Motor neuron (in vitro differentiated cells): ENCODE measurements at regions not wholly inside any gene's neighbourhood (a gene's known extent, or its start where the extent isn't known, plus 50 kb on each side); places are given as distances from the start of the nearest gene placed in this dataset.

Experiments
- ATAC-seq, 8 experiments: fragments of 200-7000 bp; cut with Tn5 transposase; replicated peaks in 6 of 8; 2 replicates each; pipeline ENCODE4 v1.8.0; 2021; ENCODE audit warnings: mild to moderate bottlenecking in 8 of 8, moderate library complexity in 8 of 8
- H3K27ac ChIP-seq, 2 donors: fragments of 250-450 bp; sonication (Bioruptor Pico); 2 replicates each; pipeline ENCODE4 v1.9.0; 2021; ENCODE audit warnings: antibody characterized with exemption in 2 of 2, mild to moderate bottlenecking in 2 of 2, moderate library complexity in 1 of 2
- H3K4me1 ChIP-seq, 2 donors: fragments of 250-450 bp; sonication (Bioruptor Pico); replicated peaks in 1 of 2; 2 replicates each; pipeline ENCODE4 v1.6.1; 2021; ENCODE audit warnings: antibody characterized with exemption in 2 of 2, mild to moderate bottlenecking in 2 of 2, moderate library complexity in 1 of 2
- H3K4me3 ChIP-seq, 5 donors: fragments of 250-450 bp; sonication (Bioruptor Pico); 2 replicates each; pipeline ENCODE4 v1.9.0; 2021; ENCODE audit warnings: antibody characterized with exemption in 5 of 5, mild to moderate bottlenecking in 5 of 5, moderate library complexity in 4 of 5
- WGBS, 10 experiments: fragments of 450-650 bp; shearing (Covaris generic); methylation state at CpG; one replicate each; pipeline ENCODE4 v1.0.0; 2022; 5-methylcytosine and 5-hydroxymethylcytosine counted together
- in situ Hi-C, 9 experiments: fragments of 400-800 bp; cut with MboI; loops; one replicate each; pipeline ENCODE4 v1.15.0; 2021; ENCODE audit warnings: low sequenced_read_pairs in 9 of 9, low pct_unique_long_range_greater_than_20kb in 2 of 9; ENCODE audit not compliant: unreplicated experiment in 9 of 9

DNA sequence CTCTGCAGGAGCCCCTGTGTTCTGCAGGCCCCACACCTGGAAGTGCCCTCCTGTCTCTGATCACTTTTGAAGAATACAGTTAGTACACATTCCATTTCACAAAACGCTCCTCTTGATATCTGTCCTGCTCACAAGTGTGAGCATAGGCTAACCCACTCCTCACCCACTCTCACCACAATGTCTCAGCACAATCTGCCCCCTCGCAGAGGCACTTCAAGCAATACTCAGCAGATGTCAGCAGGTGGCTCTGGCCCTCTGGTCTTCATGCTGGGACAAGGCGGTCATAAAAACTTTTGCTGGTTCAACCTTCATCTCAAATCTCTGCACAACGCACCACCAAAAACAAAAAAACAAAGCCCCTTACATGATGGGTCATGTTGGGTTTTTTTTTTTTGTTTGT, 671.2 kb downstream of the MATN1 start:
- Histone ChIP-seq H3K27ac (no peak overlapping the region), H3K4me1 (no peaks in the 10 kb centered on the region), H3K4me3 (no peak overlapping the region)
- ATAC-seq = no peak
- in situ Hi-C loops = no loop called here
- 0 to 74% (median 40%) methylated on average over 1 to 4 of the region's 4 CpGs; no CpG with 5 or more reads in 3 of the 10 experiments for WGBS, 10 experiments

DNA sequence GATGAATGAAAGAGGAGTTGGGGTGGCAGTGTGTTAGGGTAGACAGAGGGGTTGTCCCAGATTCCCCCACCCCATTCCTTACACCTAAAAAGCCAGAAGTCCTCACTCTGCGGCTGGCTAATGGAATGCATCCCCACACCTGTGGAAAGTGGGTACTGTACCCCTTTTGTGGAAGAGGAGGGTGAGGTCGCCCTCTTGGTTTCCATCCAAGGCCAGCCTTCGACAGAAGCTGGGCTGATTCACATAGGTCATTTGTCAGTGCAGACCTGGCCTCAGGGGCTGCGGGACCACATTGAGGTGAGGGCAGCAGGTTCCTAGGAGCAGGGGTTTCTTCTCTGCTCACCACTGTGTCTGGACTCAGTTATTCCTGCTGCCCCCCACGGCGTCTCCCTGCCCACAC, 671.6 kb downstream of the MATN1 start:
- Histone ChIP-seq H3K4me1 (no peaks in the 10 kb centered on the region), H3K27ac (no peak overlapping the region), H3K4me3 (no peak overlapping the region)
- WGBS, 10 experiments = 40 to 88% (median 55%) methylated on average over 1 to 6 of the region's 6 CpGs; no CpG with 5 or more reads in 6 of the 10 experiments
- in situ Hi-C loops = no loop called here
- ATAC-seq = no peak

DNA sequence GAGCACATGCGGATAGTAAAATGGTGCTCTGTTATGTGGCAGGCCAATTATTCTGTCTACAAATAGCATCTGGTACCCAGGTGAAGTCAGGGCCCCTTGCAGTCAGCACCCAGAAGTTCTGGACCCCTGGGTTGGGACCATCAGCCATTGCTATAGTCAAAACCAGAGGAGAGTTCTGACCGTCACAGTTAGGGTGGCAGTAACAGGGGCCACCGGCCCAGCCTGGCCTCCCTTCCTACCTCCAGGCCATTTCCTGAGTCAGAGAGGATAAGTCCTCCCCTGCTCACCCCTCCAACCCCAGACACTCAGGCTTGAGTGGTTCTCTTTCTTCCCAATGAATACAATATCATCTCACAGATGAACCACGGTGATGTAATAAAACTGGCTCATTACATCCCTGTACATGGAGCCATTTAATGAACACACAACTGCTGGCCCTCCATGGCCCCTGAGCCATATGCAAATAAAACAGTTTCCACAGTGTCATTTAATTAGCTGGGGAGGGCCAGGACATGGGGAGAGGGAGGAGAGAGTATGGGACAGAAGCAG, 673.6 kb downstream of the MATN1 start:
- WGBS, 10 experiments = 13 to 100% (median 87%) methylated on average over 1 to 4 of the region's 4 CpGs; no CpG with 5 or more reads in 3 of the 10 experiments
- in situ Hi-C loops = no loop called here
- no peaks in the 10 kb centered on the region for H3K4me1 ChIP-seq
- ATAC-seq = peak in 3 of 8 experiments; percentile 38 to 58 (median 50)
- no peak overlapping the region for H3K27ac ChIP-seq
- no peak overlapping the region for H3K4me3 ChIP-seq

DNA sequence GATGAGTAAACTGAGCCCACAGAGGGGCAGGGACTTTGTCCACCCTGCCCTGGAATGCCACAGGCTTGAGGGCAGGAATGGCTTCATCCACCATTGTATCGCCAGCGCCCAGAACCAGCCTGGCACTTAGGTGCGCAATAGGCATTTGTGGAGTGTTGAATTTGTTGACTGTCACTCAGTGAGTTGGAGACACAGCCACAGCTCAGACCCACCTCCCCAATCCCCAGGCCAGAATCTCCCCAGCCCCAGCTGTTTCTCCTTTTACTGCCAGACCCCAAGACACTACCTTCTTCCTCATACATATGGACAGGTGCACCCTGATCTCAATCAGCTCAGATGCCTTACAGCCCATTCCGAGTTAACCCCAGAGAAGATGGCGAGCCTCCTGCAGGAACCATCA, 674.5 kb downstream of the MATN1 start:
- no peak for ATAC-seq
- 20 to 100% (median 85%) methylated on average over 2 to 5 of the region's 5 CpGs; no CpG with 5 or more reads in 4 of the 10 experiments for WGBS, 10 experiments
- H3K4me3 ChIP-seq = no peak overlapping the region
- in situ Hi-C loops = no loop called here
- no peak overlapping the region for H3K27ac ChIP-seq
- no peaks in the 10 kb centered on the region for H3K4me1 ChIP-seq

DNA sequence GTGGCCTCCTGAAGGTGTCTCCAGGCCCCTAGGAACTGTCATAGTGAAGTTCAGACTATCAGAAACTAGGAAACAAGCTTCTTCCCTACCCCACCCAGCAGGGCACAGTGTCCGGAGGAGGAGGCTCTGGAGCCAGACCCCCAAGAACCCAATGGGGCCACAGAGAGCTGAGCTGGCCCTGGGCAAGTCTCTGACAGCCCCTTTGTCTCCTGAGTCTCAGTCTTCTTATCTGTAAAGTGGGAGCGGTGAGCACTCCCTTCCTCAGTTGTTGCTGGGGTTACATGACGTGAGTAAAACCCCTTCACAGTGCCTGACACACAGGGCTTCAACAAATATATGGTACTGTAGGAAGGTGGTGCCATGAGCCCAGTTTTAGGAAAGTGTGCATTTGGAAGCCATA, 675.8 kb downstream of the MATN1 start:
- no peaks in the 10 kb centered on the region for H3K4me1 ChIP-seq
- no peak overlapping the region for H3K4me3 ChIP-seq
- 36 to 100% (median 93%) methylated on average over 1 to 3 of the region's 3 CpGs; no CpG with 5 or more reads in 5 of the 10 experiments for WGBS, 10 experiments
- H3K27ac ChIP-seq = no peak overlapping the region
- no peak for ATAC-seq
- in situ Hi-C loops = no loop called here

DNA sequence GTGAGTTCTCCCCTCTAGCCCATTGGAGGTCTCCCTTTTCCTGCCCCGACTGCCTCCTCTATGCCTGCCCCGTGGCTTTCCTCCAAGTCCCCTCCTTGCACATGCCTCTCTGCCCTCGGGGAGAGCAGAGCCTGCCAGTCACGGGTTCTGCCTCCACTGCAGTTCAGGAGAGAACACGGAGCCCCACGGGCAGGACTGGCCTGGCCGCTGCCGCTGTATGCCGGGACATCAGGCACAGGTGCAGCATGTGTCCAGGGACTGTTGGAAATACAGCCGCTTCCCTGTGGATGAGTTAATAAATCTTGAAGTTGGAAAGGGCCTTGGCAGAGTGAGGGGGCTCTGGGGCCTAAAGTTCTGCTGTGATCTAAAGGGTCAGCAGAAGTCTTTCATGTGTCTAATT, 676.6 kb downstream of the MATN1 start:
- in situ Hi-C loops = no loop called here
- Histone ChIP-seq H3K4me1 (no peaks in the 10 kb centered on the region), H3K4me3 (no peak overlapping the region), H3K27ac (no peak overlapping the region)
- no peak for ATAC-seq
- WGBS, 10 experiments = 17 to 80% (median 70%) methylated on average over 1 to 10 of the region's 10 CpGs; no CpG with 5 or more reads in 5 of the 10 experiments

DNA sequence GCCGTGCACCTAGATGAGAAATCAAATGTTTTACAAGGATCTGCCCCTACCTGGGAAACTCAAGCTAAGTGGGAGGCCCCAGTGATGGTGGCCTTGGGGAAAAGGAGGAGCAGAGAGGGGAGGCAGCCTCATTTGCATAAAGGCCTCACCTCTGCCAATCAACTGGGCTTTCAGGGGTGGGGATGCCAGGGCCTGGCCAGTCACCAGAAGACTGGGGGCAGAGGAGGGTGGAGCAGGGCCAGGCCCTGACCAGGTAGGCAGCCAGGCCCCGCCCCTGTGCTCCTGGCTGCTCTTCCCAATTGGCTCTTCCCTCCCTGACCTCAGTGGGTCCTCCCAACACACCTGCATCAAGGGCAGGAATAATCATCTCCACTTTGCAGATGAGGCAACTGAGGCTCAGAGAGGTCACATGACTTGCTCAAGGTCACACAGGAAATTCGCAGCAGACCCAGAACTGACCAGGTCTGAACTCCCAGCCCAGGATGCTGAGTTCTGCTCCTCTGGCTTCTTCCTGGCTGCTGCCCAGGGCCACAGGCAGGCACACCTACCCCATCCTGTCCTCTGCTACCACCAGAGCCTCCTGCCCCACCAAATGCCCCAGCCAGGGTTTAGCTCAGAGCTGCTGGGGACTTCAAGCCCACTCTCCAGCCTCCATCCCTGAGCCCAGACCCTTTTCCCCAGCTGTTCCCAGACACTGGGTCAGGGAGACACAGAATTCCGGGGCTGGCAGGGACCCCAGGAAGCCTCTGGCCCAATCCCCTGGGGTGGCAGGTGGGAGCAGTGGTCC, 677.9 kb downstream of the MATN1 start:
- WGBS, 10 experiments = 0 to 100% (median 70%) methylated on average over 1 to 3 of the region's 4 CpGs; no CpG with 5 or more reads in 3 of the 10 experiments
- Histone ChIP-seq H3K4me1 (no peaks in the 10 kb centered on the region), H3K4me3 (no peak overlapping the region), H3K27ac (no peak overlapping the region)
- ATAC-seq = no peak
- in situ Hi-C loops = no loop called here

DNA sequence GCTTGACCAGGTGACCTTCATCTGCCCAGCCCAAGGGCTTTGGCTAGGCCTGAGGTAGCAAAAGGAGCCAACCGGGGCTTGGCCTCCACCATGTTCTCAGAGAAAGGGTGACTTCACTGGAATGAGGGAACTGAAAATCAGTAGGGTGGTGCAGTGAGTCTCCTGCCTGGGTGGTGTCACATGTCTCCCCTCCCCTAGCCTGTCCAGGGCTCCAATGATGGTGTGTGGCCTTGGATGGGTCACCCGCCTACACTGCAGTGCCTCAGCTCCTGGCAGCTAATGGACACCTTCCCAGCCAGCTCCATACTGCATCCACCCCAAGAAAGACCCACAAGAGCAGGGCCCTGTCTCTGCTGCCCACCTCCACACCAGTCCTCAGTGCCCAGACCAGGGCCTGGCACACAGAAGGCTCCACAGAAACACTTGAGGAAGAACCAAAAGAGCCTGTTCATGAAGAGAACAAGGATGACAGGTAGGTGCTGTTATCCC, 678.7 kb downstream of the MATN1 start:
- Histone ChIP-seq H3K4me1 (no peaks in the 10 kb centered on the region), H3K4me3 (no peak overlapping the region), H3K27ac (no peak overlapping the region)
- 60 to 79% (median 63%) methylated on average over 1 to 2 of the region's 2 CpGs; no CpG with 5 or more reads in 6 of the 10 experiments for WGBS, 10 experiments
- no peak for ATAC-seq
- in situ Hi-C loops = no loop called here

DNA sequence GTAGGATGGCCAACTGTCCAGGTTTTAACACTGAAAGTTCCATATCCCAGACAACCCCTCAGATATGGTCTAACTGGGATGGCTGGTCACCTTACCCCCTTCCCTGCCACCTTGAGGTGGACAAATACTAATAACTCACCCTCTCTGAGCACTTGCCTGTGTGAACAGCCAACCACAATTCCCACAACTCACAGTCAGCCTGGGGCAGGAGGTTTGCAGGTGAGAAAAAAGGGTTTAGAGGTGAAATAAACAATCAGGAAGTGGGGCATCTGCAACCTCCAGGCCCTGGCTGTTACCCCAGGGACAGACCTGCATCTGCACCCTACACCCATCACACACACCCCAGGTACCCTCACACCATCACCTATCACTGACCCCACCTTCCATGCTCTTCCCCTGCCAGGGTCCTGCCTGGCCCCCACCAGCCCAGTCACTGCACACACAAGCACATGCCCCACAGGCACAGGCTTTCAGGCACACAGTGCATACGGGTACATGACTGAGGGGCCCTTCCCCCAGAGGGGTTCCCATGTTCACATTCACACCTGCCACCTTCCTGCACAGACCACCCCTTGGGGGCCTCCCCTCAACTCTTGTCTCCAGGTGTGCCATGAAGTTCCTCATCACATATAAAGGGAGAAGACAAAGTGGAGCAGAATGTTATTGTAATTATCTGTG, 679.5 kb downstream of the MATN1 start:
- Histone ChIP-seq H3K4me1 (no peaks in the 10 kb centered on the region), H3K27ac (no peak overlapping the region), H3K4me3 (no peak overlapping the region)
- no peak for ATAC-seq
- in situ Hi-C loops = no loop called here
- 17 to 29% methylated on average over 1 of the region's 1 CpG; no CpG with 5 or more reads in 8 of the 10 experiments for WGBS, 10 experiments

DNA sequence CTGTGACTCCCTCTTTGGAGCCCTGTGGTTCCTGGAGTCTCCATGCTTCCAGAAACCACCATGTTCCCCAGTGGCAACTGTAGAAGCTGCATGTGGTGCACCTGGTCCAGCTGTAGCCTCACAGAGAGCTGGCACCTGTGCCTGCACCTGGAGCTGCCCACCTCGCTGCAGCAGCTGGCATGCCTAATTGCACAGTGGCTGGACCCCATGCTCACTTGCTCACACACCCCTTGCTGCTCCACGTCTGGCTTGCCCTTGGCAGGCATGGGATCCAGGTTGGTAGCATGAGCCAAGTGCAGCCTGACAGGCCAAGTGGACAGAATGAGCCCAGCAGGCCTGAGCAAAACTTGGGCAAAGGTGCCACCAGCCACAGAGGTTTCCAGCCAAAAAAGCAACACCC, 680.1 kb downstream of the MATN1 start:
- in situ Hi-C loops = no loop called here
- H3K27ac ChIP-seq = no peak overlapping the region
- no peak for ATAC-seq
- no peak overlapping the region for H3K4me3 ChIP-seq
- no peaks in the 10 kb centered on the region for H3K4me1 ChIP-seq
- 50 to 69% (median 64%) methylated on average over 1 to 2 of the region's 2 CpGs; no CpG with 5 or more reads in 6 of the 10 experiments for WGBS, 10 experiments

DNA sequence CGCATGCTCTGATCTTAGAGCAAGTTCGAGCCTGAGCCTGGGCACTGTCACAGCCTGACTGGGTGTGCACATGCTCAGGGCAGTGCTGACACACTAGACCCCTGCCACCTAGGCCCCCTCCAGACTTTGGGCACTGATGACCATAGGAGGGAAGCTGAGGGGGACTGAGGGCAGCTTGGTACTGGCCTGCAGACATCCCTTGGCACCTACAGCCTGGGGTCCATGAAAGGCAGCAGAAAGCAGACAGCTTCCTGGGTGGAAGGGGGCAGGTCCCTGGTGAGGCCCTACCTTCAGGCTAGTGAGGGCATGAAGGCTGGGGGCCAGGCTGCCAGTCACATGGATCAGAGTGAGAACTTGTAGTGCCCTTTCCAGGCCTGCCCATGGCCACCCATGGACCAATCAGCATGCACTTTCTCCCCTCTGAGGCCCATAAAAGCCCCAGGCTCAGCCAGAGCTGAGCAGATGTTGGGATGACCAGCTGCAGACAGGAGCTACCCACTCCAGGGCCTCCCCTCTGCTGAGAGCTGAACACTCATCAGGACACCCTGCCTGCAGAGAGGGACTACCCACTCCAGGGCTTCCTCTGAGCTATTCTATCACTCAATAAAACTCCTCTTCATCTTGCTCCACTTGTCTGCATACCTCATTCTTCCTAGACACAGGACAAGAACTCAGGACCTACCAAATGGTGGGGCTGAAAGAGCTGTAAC, 680.8 kb downstream of the MATN1 start:
- in situ Hi-C loops = no loop called here
- H3K27ac ChIP-seq = no peak overlapping the region
- H3K4me3 ChIP-seq = no peak overlapping the region
- WGBS, 10 experiments = 40 to 70% (median 67%) methylated on average over 1 to 2 of the region's 2 CpGs; no CpG with 5 or more reads in 5 of the 10 experiments
- peak in 3 of 8 experiments; percentile 14 to 33 (median 25) for ATAC-seq
- no peaks in the 10 kb centered on the region for H3K4me1 ChIP-seq

DNA sequence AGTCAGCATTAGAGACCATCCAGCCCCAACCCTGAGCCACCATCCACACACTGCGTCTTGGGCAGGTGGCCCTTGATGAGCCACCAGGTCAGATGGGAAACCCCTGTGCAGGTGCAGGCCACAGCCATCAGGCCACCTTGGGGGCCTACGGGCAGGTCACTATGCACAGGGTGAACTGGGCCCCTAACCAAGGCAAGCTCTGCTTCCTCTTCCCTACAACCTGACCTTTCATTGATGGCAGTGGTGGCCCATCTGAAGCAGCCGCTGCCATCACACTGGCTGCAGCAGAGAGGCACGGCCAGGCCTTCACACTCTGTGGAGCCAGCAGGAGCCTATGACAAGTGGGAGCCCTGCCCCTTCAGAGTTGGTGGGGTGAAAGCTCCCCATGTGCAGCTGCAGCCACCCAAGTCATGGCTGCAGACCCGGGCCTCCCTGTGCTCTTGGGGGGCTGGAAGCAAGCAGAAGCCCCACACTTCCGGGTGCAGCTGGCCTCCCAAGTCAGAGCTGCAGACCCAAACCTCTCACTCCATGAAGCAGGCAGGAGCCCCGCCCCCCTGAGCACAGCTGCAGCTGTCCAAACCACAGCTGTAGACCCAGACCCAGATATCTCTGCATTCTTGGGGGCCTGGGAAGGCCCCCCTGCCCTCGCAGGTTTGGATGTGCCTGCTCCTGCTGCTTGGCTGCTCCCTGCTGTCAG, 681.5 kb downstream of the MATN1 start:
- Histone ChIP-seq H3K27ac (no peak overlapping the region), H3K4me1 (no peaks in the 10 kb centered on the region), H3K4me3 (no peak overlapping the region)
- WGBS, 10 experiments = 27 to 92% (median 57%) methylated on average over 2 to 3 of the region's 8 CpGs; no CpG with 5 or more reads in 5 of the 10 experiments
- no peak for ATAC-seq
- in situ Hi-C loops = no loop called here
